ENCODE measurements at regions not wholly inside any gene's neighbourhood (a gene's known extent, or its start where the extent isn't known, plus 50 kb on each side); places are given as distances from the start of the nearest gene placed in this dataset.

- TF ChIP-seq, protein P1, sequence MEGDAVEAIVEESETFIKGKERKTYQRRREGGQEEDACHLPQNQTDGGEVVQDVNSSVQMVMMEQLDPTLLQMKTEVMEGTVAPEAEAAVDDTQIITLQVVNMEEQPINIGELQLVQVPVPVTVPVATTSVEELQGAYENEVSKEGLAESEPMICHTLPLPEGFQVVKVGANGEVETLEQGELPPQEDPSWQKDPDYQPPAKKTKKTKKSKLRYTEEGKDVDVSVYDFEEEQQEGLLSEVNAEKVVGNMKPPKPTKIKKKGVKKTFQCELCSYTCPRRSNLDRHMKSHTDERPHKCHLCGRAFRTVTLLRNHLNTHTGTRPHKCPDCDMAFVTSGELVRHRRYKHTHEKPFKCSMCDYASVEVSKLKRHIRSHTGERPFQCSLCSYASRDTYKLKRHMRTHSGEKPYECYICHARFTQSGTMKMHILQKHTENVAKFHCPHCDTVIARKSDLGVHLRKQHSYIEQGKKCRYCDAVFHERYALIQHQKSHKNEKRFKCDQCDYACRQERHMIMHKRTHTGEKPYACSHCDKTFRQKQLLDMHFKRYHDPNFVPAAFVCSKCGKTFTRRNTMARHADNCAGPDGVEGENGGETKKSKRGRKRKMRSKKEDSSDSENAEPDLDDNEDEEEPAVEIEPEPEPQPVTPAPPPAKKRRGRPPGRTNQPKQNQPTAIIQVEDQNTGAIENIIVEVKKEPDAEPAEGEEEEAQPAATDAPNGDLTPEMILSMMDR (IDR thresholded peaks at IDR 0.05), result no peak
- no peak for TF ChIP-seq POLR2A (IDR thresholded peaks at IDR 0.05)
- no peak for TF ChIP-seq POLR2AphosphoS5 (IDR thresholded peaks at IDR 0.05)
Observed at GRCh38 chr5:96031180-96031579, 69.5 kb upstream of the ELL2 start.

Measured in stomach (tissue), 4 donors.